ENCODE measurements at regions not wholly inside any gene's neighbourhood (a gene's known extent, or its start where the extent isn't known, plus 50 kb on each side); places are given as distances from the start of the nearest gene placed in this dataset.
"Not testable (repeated sequence)": the region's sequence is repeated elsewhere in the genome, so short reads cannot be mapped to it uniquely, and the experiment has no call there.

DNA sequence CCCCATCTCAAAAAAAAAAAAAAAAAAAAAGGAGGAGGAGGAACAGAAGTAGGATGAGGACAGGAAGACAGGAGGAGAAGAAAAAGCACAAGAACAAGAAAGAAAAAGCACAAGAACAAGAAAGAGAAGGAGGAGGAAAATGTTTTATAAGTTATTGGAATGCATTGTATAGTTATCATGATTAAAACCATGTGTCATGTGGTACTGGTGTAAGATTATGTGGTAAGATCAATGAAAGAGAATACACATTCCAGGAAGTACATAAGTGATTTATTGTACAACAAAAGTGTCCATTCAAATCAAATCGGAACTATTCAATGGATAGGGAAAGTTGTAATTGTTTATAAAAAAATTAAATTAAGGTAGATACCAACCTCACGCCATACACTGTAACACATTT lies 167.7 kb downstream of the MZT1 start:
- no peaks in the 10 kb centered on the region for H3K36me3 ChIP-seq
- intact Hi-C loops (cut with DNase I): no loop called here
- H3K27me3 ChIP-seq: no peaks in the 10 kb centered on the region
- TF ChIP-seq POLR2A (IDR thresholded peaks at IDR 0.05) (no peak), CTCF (IDR thresholded peaks at IDR 0.05) (no peak)
- no peak overlapping the region for H3K4me3 ChIP-seq
- no peak for DNase-seq
- no peaks in the 10 kb centered on the region for H3K9me3 ChIP-seq
- no peaks in the 10 kb centered on the region for H3K4me1 ChIP-seq
- no peak overlapping the region for H3K27ac ChIP-seq
- WGBS, 2 donors: 88 to 90% methylated on average over 2 of the region's 2 CpGs

GRCh38 chr13:72556945-72557344 lies 170.5 kb downstream of the MZT1 start:
- no peak overlapping the region for H3K27ac ChIP-seq
- DNase-seq: no peak
- no peaks in the 10 kb centered on the region for H3K9me3 ChIP-seq
- H3K36me3 ChIP-seq: no peaks in the 10 kb centered on the region
- no peaks in the 10 kb centered on the region for H3K27me3 ChIP-seq
- TF ChIP-seq CTCF (IDR thresholded peaks at IDR 0.05) (no peak), POLR2A (IDR thresholded peaks at IDR 0.05) (no peak)
- 19 to 45% methylated on average over 1 of the region's 1 CpG for WGBS, 2 donors
- intact Hi-C loops (cut with DNase I): no loop called here
- no peaks in the 10 kb centered on the region for H3K4me1 ChIP-seq
- no peak overlapping the region for H3K4me3 ChIP-seq

- no peak for TF ChIP-seq CTCF (IDR thresholded peaks at IDR 0.05)
- no peak for TF ChIP-seq POLR2A (IDR thresholded peaks at IDR 0.05)
- H3K4me1 ChIP-seq: no peaks in the 10 kb centered on the region
- no peaks in the 10 kb centered on the region for H3K27me3 ChIP-seq
- intact Hi-C loops (cut with DNase I): no loop called here
- H3K36me3 ChIP-seq: no peaks in the 10 kb centered on the region
- no peak overlapping the region for H3K27ac ChIP-seq
- no peaks in the 10 kb centered on the region for H3K9me3 ChIP-seq
- DNase-seq: no peak
- 82 to 93% methylated on average over 3 of the region's 3 CpGs for WGBS, 2 donors
- H3K4me3 ChIP-seq: no peak overlapping the region
These were observed 171.8 kb downstream of the MZT1 start for GRCh38 chr13:72555601-72556000.

DNA sequence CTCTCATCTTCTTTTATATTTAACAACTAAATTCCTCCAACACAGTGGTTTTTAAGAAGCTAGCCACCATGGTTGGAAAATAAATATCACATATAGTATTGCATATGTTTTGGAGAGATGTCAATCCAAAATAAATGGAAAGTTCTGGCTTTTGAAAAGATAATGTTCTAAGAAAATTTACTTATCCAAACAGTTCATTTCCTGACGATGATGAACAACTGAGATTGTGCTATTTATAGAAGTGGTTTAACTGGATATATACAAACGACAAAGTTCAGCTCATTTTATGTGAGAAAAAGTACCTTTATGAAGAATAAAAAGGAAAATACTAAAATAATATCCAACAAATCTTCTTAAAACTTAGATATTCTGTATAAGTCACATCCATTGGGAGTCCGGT lies 174.7 kb downstream of the MZT1 start:
- H3K27ac ChIP-seq: no peak overlapping the region
- DNase-seq: no peak
- WGBS, 2 donors: 27 to 37% methylated on average over 3 of the region's 3 CpGs
- no peaks in the 10 kb centered on the region for H3K4me1 ChIP-seq
- H3K9me3 ChIP-seq: no peaks in the 10 kb centered on the region
- no peak overlapping the region for H3K4me3 ChIP-seq
- no peaks in the 10 kb centered on the region for H3K27me3 ChIP-seq
- no peaks in the 10 kb centered on the region for H3K36me3 ChIP-seq
- TF ChIP-seq POLR2A (IDR thresholded peaks at IDR 0.05) (no peak), CTCF (IDR thresholded peaks at IDR 0.05) (no peak)
- intact Hi-C loops (cut with DNase I): no loop called here

GRCh38 chr13:72545895-72546294 lies 181.5 kb downstream of the MZT1 start:
- H3K27me3 ChIP-seq; H3K4me1 ChIP-seq; H3K4me3 ChIP-seq; intact Hi-C loops (cut with DNase I); DNase-seq; H3K9me3 ChIP-seq; H3K27ac ChIP-seq; H3K36me3 ChIP-seq: not testable (repeated sequence)
- whole genome bisulfite sequencing, 2 donors: 55 to 73% methylated on average over 1 of the region's 1 CpG

GRCh38 chr13:72545030-72545719 lies 182.3 kb downstream of the MZT1 start:
- no peaks in the 10 kb centered on the region for H3K27me3 ChIP-seq
- no peak for DNase-seq
- intact Hi-C loops (cut with DNase I): no loop called here
- H3K4me3 ChIP-seq: no peak overlapping the region
- TF ChIP-seq CTCF (IDR thresholded peaks at IDR 0.05) (no peak), POLR2A (IDR thresholded peaks at IDR 0.05) (no peak)
- peaks cover 0 to 3% (median 0%) of the 10 kb centered on the region in 3 donors for H3K4me1 ChIP-seq
- no peaks in the 10 kb centered on the region for H3K36me3 ChIP-seq
- no peak overlapping the region for H3K27ac ChIP-seq
- no peaks in the 10 kb centered on the region for H3K9me3 ChIP-seq
- 66 to 71% methylated on average over 4 of the region's 4 CpGs for WGBS, 2 donors

Measured in esophagus squamous epithelium (tissue), 5 donors.